H1 (cell line): ENCODE measurements at regions not wholly inside any gene's neighbourhood (a gene's known extent, or its start where the extent isn't known, plus 50 kb on each side); places are given as distances from the start of the nearest gene placed in this dataset.

Experiments
- BACH1 ChIP-seq: IDR thresholded peaks from 2 replicates; pipeline ENCODE4 v1.6.1; 2012; ENCODE audit warnings: low read length, improper control_type of control experiment
- BCL11A ChIP-seq, 2 experiments: IDR thresholded peaks; one replicate each; pipeline ENCODE4 v1.6.1; 2011; ENCODE audit warnings: low read depth in 2 of 2, low read length in 2 of 2, mild to moderate bottlenecking in 2 of 2
- CEBPB ChIP-seq: IDR thresholded peaks from 2 replicates; pipeline ENCODE4 v1.6.1; 2012; ENCODE audit warnings: low read depth, low read length
- CHD2 ChIP-seq: IDR thresholded peaks from 2 replicates; pipeline ENCODE4 v1.6.1; 2012; ENCODE audit warnings: low read length, improper control_type of control experiment
- CTBP2 ChIP-seq: IDR thresholded peaks from 2 replicates; pipeline ENCODE4 v1.7.0; 2011; ENCODE audit warnings: borderline replicate concordance, mild to moderate bottlenecking, moderate library complexity, mixed read lengths, low read length; ENCODE audit not compliant: insufficient read depth, insufficient read length
- E2F6 ChIP-seq: IDR thresholded peaks from 2 replicates; pipeline ENCODE4 v1.6.1; 2012; ENCODE audit warnings: inconsistent platforms
- EGR1 ChIP-seq: IDR thresholded peaks from 2 replicates; pipeline ENCODE4 v1.6.1; 2011; ENCODE audit warnings: low read depth, low read length, borderline replicate concordance
- KDM4A ChIP-seq: IDR thresholded peaks from one replicate; pipeline ENCODE4 v1.7.1; 2012; ENCODE audit warnings: low read depth, mild to moderate bottlenecking, moderate library complexity, low read length, inconsistent platforms; ENCODE audit not compliant: severe bottlenecking
- MAX ChIP-seq: IDR thresholded peaks from 2 replicates; pipeline ENCODE4 v1.6.1; 2012; ENCODE audit warnings: inconsistent platforms
- NANOG ChIP-seq: IDR thresholded peaks from 2 replicates; pipeline ENCODE4 v1.6.1; 2011; ENCODE audit warnings: low read length, low read depth, mild to moderate bottlenecking, inconsistent platforms; ENCODE audit not compliant: insufficient read depth, poor library complexity, severe bottlenecking
- SAP30 ChIP-seq: fragments of 300-600 bp; sonication (generic); IDR thresholded peaks from 2 replicates; pipeline ENCODE4 v1.7.1; 2012; ENCODE audit warnings: low read length, moderate library complexity, mild to moderate bottlenecking, inconsistent platforms; ENCODE audit not compliant: insufficient read depth, insufficient replicate concordance
- SIN3A ChIP-seq, 2 experiments: IDR thresholded peaks in 1 of 2; conservative IDR thresholded peaks in 1 of 2; 2 replicates each; pipeline ENCODE4 v1.6.1; 2011 to 2012; ENCODE audit warnings: low read length in 2 of 2, improper control_type of control experiment in 1 of 2, low read depth in 1 of 2, mild to moderate bottlenecking in 1 of 2
- SP4 ChIP-seq: IDR thresholded peaks from 2 replicates; pipeline ENCODE4 v1.6.1; 2012; ENCODE audit warnings: low read length, inconsistent platforms
- TCF12 ChIP-seq: IDR thresholded peaks from 2 replicates; pipeline ENCODE4 v1.6.1; 2011; ENCODE audit warnings: low read depth, mild to moderate bottlenecking, low read length
- TEAD4 ChIP-seq: IDR thresholded peaks from 2 replicates; pipeline ENCODE4 v1.6.1; 2012; ENCODE audit warnings: low read depth, low read length, inconsistent platforms, mixed read lengths
- TF ChIP-seq, protein P1 (sequence below): IDR thresholded peaks from 2 replicates; pipeline ENCODE4 v1.6.1; 2011; ENCODE audit warnings: low read depth, mild to moderate bottlenecking, low read length; ENCODE audit not compliant: insufficient read depth

DNA sequence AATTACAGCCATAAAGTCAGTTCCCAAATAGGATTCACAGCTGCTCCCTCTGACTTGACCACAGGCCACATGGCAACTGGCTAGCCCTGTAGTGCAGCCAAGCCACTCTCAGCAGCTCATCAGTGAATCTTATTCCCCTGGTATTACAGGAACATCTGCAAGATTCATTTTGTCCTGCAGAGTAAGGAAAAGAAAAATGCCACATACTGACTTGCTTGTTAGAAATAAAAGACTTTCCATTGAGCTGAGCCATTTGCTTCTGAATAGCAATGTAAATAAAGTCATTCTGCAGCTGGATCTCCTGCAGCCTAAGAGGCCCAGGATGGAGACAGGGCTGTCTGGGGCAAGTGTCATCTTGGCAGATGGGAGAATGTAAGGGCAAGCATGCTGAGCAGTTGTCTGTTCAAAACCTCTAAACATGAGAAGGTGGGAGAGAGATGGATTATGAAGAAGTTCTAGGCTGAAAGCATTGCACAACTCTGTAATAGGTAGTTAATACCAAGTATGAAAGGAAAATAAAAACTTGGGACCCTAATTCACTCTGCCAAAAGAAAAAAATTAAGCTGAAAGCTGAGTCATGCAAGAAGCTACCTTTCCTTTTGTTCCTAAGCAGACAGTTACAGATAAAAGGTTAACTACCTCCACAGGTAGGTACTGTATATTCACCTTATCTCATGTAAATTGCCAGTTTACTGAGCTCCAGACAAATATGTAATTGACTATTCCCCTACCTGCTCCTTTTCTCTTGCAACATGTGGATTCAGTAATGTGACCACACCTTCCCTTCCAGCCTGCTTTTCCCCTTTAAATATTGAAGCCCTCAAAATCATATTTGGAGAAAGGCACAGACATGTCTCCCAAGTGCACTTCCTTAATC is 244.4 kb upstream of the RAI14 start (continued):
- TF ChIP-seq E2F6 (peak; percentile 45; the same call in 1 of the 2 replicates), BCL11A (IDR thresholded peaks at IDR 0.05; ENCODE audit: low read depth in 2 of 2, low read length in 2 of 2) (no peak), TEAD4 (peak; percentile 55; the same call in 1 of the 2 replicates), MAX (peak; percentile 68), CHD2 (no peak), BACH1 (peak; percentile 64), CEBPB (no peak), TCF12 (peak; percentile 97; the same call in 1 of the 2 replicates), SAP30 (no peak), SP4 (no peak), NANOG (peak; percentile 87), EGR1 (no peak), SIN3A (conservative IDR thresholded peaks at IDR 0.05 in 1 of 2, IDR thresholded peaks at IDR 0.05 in 1 of 2; ENCODE audit: low read depth in 1 of 2, low read length in 2 of 2) (peak in 1 of 2 experiments; percentile 94; a peak in 3 of 4 replicates), CTBP2 (peak; percentile 73), KDM4A (no peak)
- TF ChIP-seq, protein P1, sequence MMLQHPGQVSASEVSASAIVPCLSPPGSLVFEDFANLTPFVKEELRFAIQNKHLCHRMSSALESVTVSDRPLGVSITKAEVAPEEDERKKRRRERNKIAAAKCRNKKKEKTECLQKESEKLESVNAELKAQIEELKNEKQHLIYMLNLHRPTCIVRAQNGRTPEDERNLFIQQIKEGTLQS = no peak
